ENCODE measurements at regions not wholly inside any gene's neighbourhood (a gene's known extent, or its start where the extent isn't known, plus 50 kb on each side); places are given as distances from the start of the nearest gene placed in this dataset.
A peak's percentile ranks its signal among the peaks of the same experiment; 100 is the strongest.
"Not testable (repeated sequence)": the region's sequence is repeated elsewhere in the genome, so short reads cannot be mapped to it uniquely, and the experiment has no call there.

- no peaks in the 10 kb centered on the region for H3K27me3 Mint-ChIP-seq
- TF ChIP-seq EZH2 (IDR thresholded peaks at IDR 0.05; ENCODE audit: borderline replicate concordance, insufficient read depth, low read depth, low read length, poor library complexity, severe bottlenecking) = no peak
- no peak for TF ChIP-seq CTCF (IDR thresholded peaks at IDR 0.05)
- H3K79me2 ChIP-seq (ENCODE audit: control insufficient read depth, insufficient read depth, low read length) = no peaks in the 10 kb centered on the region
- peaks cover 0 to 20% of the 10 kb centered on the region in 2 donors for H3K4me1 ChIP-seq (ENCODE audit: control insufficient read depth in 2 of 2, insufficient read depth in 2 of 2, low read length in 2 of 2)
- intact Hi-C loops (cut with micrococcal nuclease) = no loop called here
- H3K4me3 Mint-ChIP-seq = no peak overlapping the region
- WGBS (ENCODE audit: insufficient coverage) = no CpG with 5 or more reads among the region's 2 CpGs
- H3K4me2 ChIP-seq (replicated peaks; ENCODE audit: low read depth, low read length, poor library complexity, severe bottlenecking) = no peak overlapping the region
- H3K4me1 Mint-ChIP-seq = peaks cover 18% of the 10 kb centered on the region
- H2AFZ ChIP-seq (ENCODE audit: insufficient read depth, low read depth, low read length, poor library complexity, severe bottlenecking) = no peak overlapping the region
- DNase-seq (no peak), ATAC-seq (ENCODE audit: low read depth) (peak; percentile 21)
- H3K9ac ChIP-seq (ENCODE audit: low read length) = no peak overlapping the region
- ChIA-PET CTCF (interaction anchor here (1.0 kb wide), 1 partner anchor 16 kb away, joined by 3 read pairs; no protein-coding TSS in a partner anchor), POLR2A (no interaction called here)
- H3K27ac ChIP-seq (ENCODE audit: low read length in 2 of 2) = no peak overlapping the region
- H3K36me3 ChIP-seq (replicated peaks in 1 of 2; ENCODE audit: control extremely low read depth in 1 of 2, control insufficient read depth in 1 of 2, extremely low read depth in 1 of 2, insufficient read depth in 2 of 2, low read length in 1 of 2) = no peaks in the 10 kb centered on the region
- H3K9me3 ChIP-seq (ENCODE audit: control extremely low read depth in 1 of 3, control insufficient read depth in 2 of 3, insufficient read depth in 1 of 3, low read length in 2 of 3) = no peaks in the 10 kb centered on the region
- H3K9me3 Mint-ChIP-seq (ENCODE audit: insufficient read depth) = no peaks in the 10 kb centered on the region
- H3K27me3 ChIP-seq (replicated peaks in 1 of 4; ENCODE audit: control extremely low read depth in 1 of 4, control insufficient read depth in 3 of 4, insufficient read depth in 4 of 4, low read length in 3 of 4) = no peaks in the 10 kb centered on the region
- H4K20me1 ChIP-seq (ENCODE audit: control insufficient read depth, insufficient read depth, low read length, poor library complexity, severe bottlenecking) = no peaks in the 10 kb centered on the region
- H3K27ac Mint-ChIP-seq = no peak overlapping the region
- H3K4me3 ChIP-seq (ENCODE audit: control extremely low read depth in 1 of 5, extremely low read depth in 1 of 5, insufficient read depth in 1 of 5, low read depth in 2 of 5, low read length in 4 of 5) = no peak overlapping the region
Measured at GRCh38 chr14:105989566-105990302, 463.4 kb downstream of the TMEM121 start.

GRCh38 chr14:105991677-105992076 is 465.3 kb downstream of the TMEM121 start:
- H3K79me2 ChIP-seq (ENCODE audit: control insufficient read depth, insufficient read depth, low read length); H3K9me3 ChIP-seq (ENCODE audit: control extremely low read depth in 1 of 3, control insufficient read depth in 2 of 3, insufficient read depth in 1 of 3, low read length in 2 of 3); H3K27me3 ChIP-seq (replicated peaks in 1 of 4; ENCODE audit: control extremely low read depth in 1 of 4, control insufficient read depth in 3 of 4, insufficient read depth in 4 of 4, low read length in 3 of 4); H3K4me2 ChIP-seq (replicated peaks; ENCODE audit: low read depth, low read length, poor library complexity, severe bottlenecking); H3K27me3 Mint-ChIP-seq; H3K4me3 ChIP-seq (ENCODE audit: control extremely low read depth in 1 of 5, extremely low read depth in 1 of 5, insufficient read depth in 1 of 5, low read depth in 2 of 5, low read length in 4 of 5); H3K27ac ChIP-seq (ENCODE audit: low read length in 2 of 2); H3K36me3 ChIP-seq (replicated peaks in 1 of 2; ENCODE audit: control extremely low read depth in 1 of 2, control insufficient read depth in 1 of 2, extremely low read depth in 1 of 2, insufficient read depth in 2 of 2, low read length in 1 of 2); H3K9ac ChIP-seq (ENCODE audit: low read length); CTCF ChIA-PET; DNase-seq; H3K4me3 Mint-ChIP-seq; H3K27ac Mint-ChIP-seq; H2AFZ ChIP-seq (ENCODE audit: insufficient read depth, low read depth, low read length, poor library complexity, severe bottlenecking); H3K9me3 Mint-ChIP-seq (ENCODE audit: insufficient read depth); intact Hi-C loops (cut with micrococcal nuclease); ATAC-seq (ENCODE audit: low read depth); POLR2A ChIA-PET; H4K20me1 ChIP-seq (ENCODE audit: control insufficient read depth, insufficient read depth, low read length, poor library complexity, severe bottlenecking): not testable (repeated sequence)
- 77% methylated on average over 2 of the region's 5 CpGs for WGBS (ENCODE audit: insufficient coverage)
- peaks cover 14% of the 10 kb centered on the region for H3K4me1 Mint-ChIP-seq
- H3K4me1 ChIP-seq (ENCODE audit: control insufficient read depth in 2 of 2, insufficient read depth in 2 of 2, low read length in 2 of 2) = peaks cover 0 to 17% of the 10 kb centered on the region in 2 donors
